Ishikawa (cell line): ENCODE measurements at regions not wholly inside any gene's neighbourhood (a gene's known extent, or its start where the extent isn't known, plus 50 kb on each side); places are given as distances from the start of the nearest gene placed in this dataset.

Experiments used
- FOXM1 ChIP-seq: IDR thresholded peaks from 2 replicates; pipeline ENCODE4 v1.6.1; 2012; ENCODE audit warnings: low read depth, borderline replicate concordance
- TAF1 ChIP-seq: IDR thresholded peaks from 2 replicates; pipeline ENCODE4 v1.6.1; 2012; ENCODE audit warnings: low read depth, mild to moderate bottlenecking
- TCF12 ChIP-seq: IDR thresholded peaks from 2 replicates; pipeline ENCODE4 v1.6.1; 2012; ENCODE audit warnings: low read depth
- USF1 ChIP-seq: IDR thresholded peaks from 2 replicates; pipeline ENCODE4 v1.6.1; 2012
- YY1 ChIP-seq: IDR thresholded peaks from 2 replicates; pipeline ENCODE4 v1.6.1; 2012; ENCODE audit warnings: low read depth

- TF ChIP-seq FOXM1, result no peak
- TF ChIP-seq TCF12, result no peak
- TF ChIP-seq TAF1, result no peak
- no peak for TF ChIP-seq YY1
- no peak for TF ChIP-seq USF1
Observed at GRCh38 chr15:95604634-95605036, 725.9 kb upstream of the NR2F2 start.
